Activated naive CD8-positive, alpha-beta T cell (primary cell): ENCODE measurements at regions not wholly inside any gene's neighbourhood (a gene's known extent, or its start where the extent isn't known, plus 50 kb on each side); places are given as distances from the start of the nearest gene placed in this dataset.

Source experiments
- H3K27ac Mint-ChIP-seq: one replicate; pipeline ENCODE4 v1.8.0; 2021; ENCODE audit warnings: mixed read lengths
- H3K27me3 Mint-ChIP-seq: one replicate; pipeline ENCODE4 v1.8.0; 2021; ENCODE audit warnings: mixed read lengths
- H3K36me3 Mint-ChIP-seq: one replicate; pipeline ENCODE4 v1.8.0; 2021; ENCODE audit warnings: mixed read lengths
- H3K4me1 Mint-ChIP-seq: one replicate; pipeline ENCODE4 v1.8.0; 2021; ENCODE audit warnings: low read depth, mixed read lengths
- H3K4me3 Mint-ChIP-seq: one replicate; pipeline ENCODE4 v1.8.0; 2021; ENCODE audit warnings: mild to moderate bottlenecking, mixed read lengths
- H3K9me3 Mint-ChIP-seq: one replicate; pipeline ENCODE4 v1.8.0; 2021; ENCODE audit warnings: low read depth, mixed read lengths

GRCh38 chr9:103068753-103069152 lies 73.6 kb downstream of the CYLC2 start:
- no peaks in the 10 kb centered on the region for H3K4me1 Mint-ChIP-seq
- H3K9me3 Mint-ChIP-seq = no peaks in the 10 kb centered on the region

GRCh38 chr9:103078581-103078980 lies 83.4 kb downstream of the CYLC2 start:
- no peaks in the 10 kb centered on the region for H3K36me3 Mint-ChIP-seq
- no peak overlapping the region for H3K27ac Mint-ChIP-seq
- no peaks in the 10 kb centered on the region for H3K4me1 Mint-ChIP-seq
- H3K9me3 Mint-ChIP-seq = peaks cover 4% of the 10 kb centered on the region
- H3K27me3 Mint-ChIP-seq = no peaks in the 10 kb centered on the region
- H3K4me3 Mint-ChIP-seq = no peak overlapping the region

More at GRCh38 chr9:103068753-103069152, 73.6 kb downstream of the CYLC2 start:
- H3K36me3 Mint-ChIP-seq = no peaks in the 10 kb centered on the region
- H3K4me3 Mint-ChIP-seq = no peak overlapping the region
- no peaks in the 10 kb centered on the region for H3K27me3 Mint-ChIP-seq
- no peak overlapping the region for H3K27ac Mint-ChIP-seq

- Mint-ChIP-seq H3K9me3 (no peaks in the 10 kb centered on the region), H3K36me3 (no peaks in the 10 kb centered on the region), H3K4me1 (no peaks in the 10 kb centered on the region), H3K27me3 (no peaks in the 10 kb centered on the region), H3K27ac (no peak overlapping the region), H3K4me3 (no peak overlapping the region)
Observed at GRCh38 chr9:103082494-103082893, 87.4 kb downstream of the CYLC2 start.

- Mint-ChIP-seq H3K4me3 (no peak overlapping the region), H3K4me1 (no peaks in the 10 kb centered on the region), H3K36me3 (no peaks in the 10 kb centered on the region), H3K27ac (no peak overlapping the region), H3K9me3 (no peaks in the 10 kb centered on the region), H3K27me3 (no peaks in the 10 kb centered on the region)
Observed at GRCh38 chr9:103089357-103089756, 94.2 kb downstream of the CYLC2 start.

- no peaks in the 10 kb centered on the region for H3K4me1 Mint-ChIP-seq
- no peaks in the 10 kb centered on the region for H3K9me3 Mint-ChIP-seq
- H3K27ac Mint-ChIP-seq = no peak overlapping the region
- H3K36me3 Mint-ChIP-seq = no peaks in the 10 kb centered on the region
- no peaks in the 10 kb centered on the region for H3K27me3 Mint-ChIP-seq
- no peak overlapping the region for H3K4me3 Mint-ChIP-seq
Observed at GRCh38 chr9:103104101-103104500, 109.0 kb downstream of the CYLC2 start.

GRCh38 chr9:103116246-103116645 lies 121.1 kb downstream of the CYLC2 start:
- H3K36me3 Mint-ChIP-seq = no peaks in the 10 kb centered on the region

GRCh38 chr9:103126494-103126893 lies 131.4 kb downstream of the CYLC2 start:
- Mint-ChIP-seq H3K27me3 (no peaks in the 10 kb centered on the region), H3K36me3 (no peaks in the 10 kb centered on the region), H3K4me1 (no peaks in the 10 kb centered on the region), H3K9me3 (peaks cover 11% of the 10 kb centered on the region), H3K4me3 (no peak overlapping the region), H3K27ac (no peak overlapping the region)

More at GRCh38 chr9:103116246-103116645, 121.1 kb downstream of the CYLC2 start:
- H3K4me1 Mint-ChIP-seq = no peaks in the 10 kb centered on the region
- no peak overlapping the region for H3K4me3 Mint-ChIP-seq
- H3K9me3 Mint-ChIP-seq = peaks cover 6% of the 10 kb centered on the region
- no peak overlapping the region for H3K27ac Mint-ChIP-seq
- H3K27me3 Mint-ChIP-seq = no peaks in the 10 kb centered on the region

- H3K9me3 Mint-ChIP-seq = peaks cover 3% of the 10 kb centered on the region
- H3K4me1 Mint-ChIP-seq = no peaks in the 10 kb centered on the region
- no peak overlapping the region for H3K4me3 Mint-ChIP-seq
- no peak overlapping the region for H3K27ac Mint-ChIP-seq
- H3K27me3 Mint-ChIP-seq = no peaks in the 10 kb centered on the region
- no peaks in the 10 kb centered on the region for H3K36me3 Mint-ChIP-seq
Observed at GRCh38 chr9:103139891-103140290, 144.8 kb downstream of the CYLC2 start.

GRCh38 chr9:103152473-103152872 lies 157.3 kb downstream of the CYLC2 start:
- no peaks in the 10 kb centered on the region for H3K36me3 Mint-ChIP-seq
- H3K9me3 Mint-ChIP-seq = peaks cover 3% of the 10 kb centered on the region
- H3K4me3 Mint-ChIP-seq = no peak overlapping the region
- no peaks in the 10 kb centered on the region for H3K4me1 Mint-ChIP-seq
- no peak overlapping the region for H3K27ac Mint-ChIP-seq
- H3K27me3 Mint-ChIP-seq = no peaks in the 10 kb centered on the region

- peaks cover 25% of the 10 kb centered on the region for H3K9me3 Mint-ChIP-seq
- no peak overlapping the region for H3K27ac Mint-ChIP-seq
- no peaks in the 10 kb centered on the region for H3K4me1 Mint-ChIP-seq
- no peaks in the 10 kb centered on the region for H3K27me3 Mint-ChIP-seq
- no peaks in the 10 kb centered on the region for H3K36me3 Mint-ChIP-seq
- no peak overlapping the region for H3K4me3 Mint-ChIP-seq
Observed at GRCh38 chr9:103167530-103167929, 172.4 kb downstream of the CYLC2 start.

- H3K4me3 Mint-ChIP-seq = no peak overlapping the region
- no peak overlapping the region for H3K27ac Mint-ChIP-seq
- no peaks in the 10 kb centered on the region for H3K4me1 Mint-ChIP-seq
- no peaks in the 10 kb centered on the region for H3K27me3 Mint-ChIP-seq
- no peaks in the 10 kb centered on the region for H3K36me3 Mint-ChIP-seq
- peaks cover 25% of the 10 kb centered on the region for H3K9me3 Mint-ChIP-seq
Observed at GRCh38 chr9:103168254-103168653, 173.1 kb downstream of the CYLC2 start.

GRCh38 chr9:103169798-103170197 lies 174.7 kb downstream of the CYLC2 start:
- Mint-ChIP-seq H3K4me1 (no peaks in the 10 kb centered on the region), H3K36me3 (no peaks in the 10 kb centered on the region), H3K4me3 (no peak overlapping the region), H3K27ac (no peak overlapping the region), H3K9me3 (peaks cover 25% of the 10 kb centered on the region), H3K27me3 (no peaks in the 10 kb centered on the region)

GRCh38 chr9:103183701-103184171 lies 188.6 kb downstream of the CYLC2 start:
- Mint-ChIP-seq H3K9me3 (peaks cover 10% of the 10 kb centered on the region), H3K27me3 (no peaks in the 10 kb centered on the region), H3K4me3 (no peak overlapping the region), H3K4me1 (no peaks in the 10 kb centered on the region), H3K27ac (no peak overlapping the region), H3K36me3 (no peaks in the 10 kb centered on the region)

GRCh38 chr9:103186959-103187358 lies 191.8 kb downstream of the CYLC2 start:
- Mint-ChIP-seq H3K27me3 (no peaks in the 10 kb centered on the region), H3K4me1 (no peaks in the 10 kb centered on the region), H3K27ac (no peak overlapping the region), H3K4me3 (no peak overlapping the region), H3K36me3 (no peaks in the 10 kb centered on the region), H3K9me3 (peaks cover 7% of the 10 kb centered on the region)

GRCh38 chr9:103188781-103189350 lies 193.7 kb downstream of the CYLC2 start:
- Mint-ChIP-seq H3K4me1 (no peaks in the 10 kb centered on the region), H3K36me3 (no peaks in the 10 kb centered on the region), H3K27ac (no peak overlapping the region), H3K27me3 (no peaks in the 10 kb centered on the region), H3K9me3 (peaks cover 7% of the 10 kb centered on the region), H3K4me3 (no peak overlapping the region)

GRCh38 chr9:103193992-103194391 lies 198.9 kb downstream of the CYLC2 start:
- no peaks in the 10 kb centered on the region for H3K4me1 Mint-ChIP-seq
- H3K36me3 Mint-ChIP-seq = no peaks in the 10 kb centered on the region
- H3K9me3 Mint-ChIP-seq = no peaks in the 10 kb centered on the region
- H3K4me3 Mint-ChIP-seq = no peak overlapping the region
- no peak overlapping the region for H3K27ac Mint-ChIP-seq
- H3K27me3 Mint-ChIP-seq = no peaks in the 10 kb centered on the region
